ENCODE measurements at regions not wholly inside any gene's neighbourhood (a gene's known extent, or its start where the extent isn't known, plus 50 kb on each side); places are given as distances from the start of the nearest gene placed in this dataset.
A peak's percentile ranks its signal among the peaks of the same experiment; 100 is the strongest.

- Mint-ChIP-seq H3K4me1 (peaks cover 3 to 4% of the 10 kb centered on the region in 2 experiments; a peak in 2 of 4 replicates), H3K36me3 (ENCODE audit: insufficient read depth in 1 of 3, low read depth in 3 of 3) (peaks cover 0 to 12% (median 6%) of the 10 kb centered on the region in 3 experiments; a peak in 6 of 7 replicates), H3K27ac (no peak overlapping the region; a peak in 1 of 7 replicates), H3K4me3 (no peak overlapping the region), H3K9me3 (peaks cover 4 to 9% of the 10 kb centered on the region in 2 experiments), H3K27me3 (ENCODE audit: low read depth) (peaks cover 10% of the 10 kb centered on the region)
- no peaks in the 10 kb centered on the region for H3K9me3 ChIP-seq (ENCODE audit: control insufficient read depth, low read depth, low read length)
- H3K9ac ChIP-seq (ENCODE audit: extremely low read depth, insufficient read length, low read length), result no peak overlapping the region
- no peak overlapping the region for H2BK12ac ChIP-seq (ENCODE audit: insufficient read length, low read depth, low read length)
- no peak overlapping the region for H2BK5ac ChIP-seq (ENCODE audit: insufficient read length, low read length)
- H3K27ac ChIP-seq (ENCODE audit: insufficient read length, low read depth, low read length), result no peak overlapping the region
- H3K4me2 ChIP-seq (ENCODE audit: insufficient read depth, insufficient read length, low read length), result no peak overlapping the region
- H3K4ac ChIP-seq (ENCODE audit: low read depth, low read length), result no peak overlapping the region
- no peaks in the 10 kb centered on the region for H3K79me2 ChIP-seq (ENCODE audit: insufficient read depth, low read length)
- H4K20me1 ChIP-seq (ENCODE audit: control insufficient read depth, insufficient read depth, insufficient read length), result no peaks in the 10 kb centered on the region
- H3K4me1 ChIP-seq (ENCODE audit: insufficient read depth, low read length), result no peaks in the 10 kb centered on the region
- WGBS (ENCODE audit: extremely low coverage, insufficient read length, low lambda C conversion rate), result no CpG with 5 or more reads among the region's 4 CpGs
- no peak overlapping the region for H2BK15ac ChIP-seq (ENCODE audit: low read depth, low read length)
- no peak overlapping the region for H2BK20ac ChIP-seq (ENCODE audit: low read depth, low read length, poor library complexity, severe bottlenecking)
- H4K5ac ChIP-seq (ENCODE audit: insufficient read length, low read depth, low read length), result no peak overlapping the region
- H2AFZ ChIP-seq (ENCODE audit: low read length), result no peak overlapping the region
- no peaks in the 10 kb centered on the region for H3K23me2 ChIP-seq (ENCODE audit: insufficient read length, low read depth, low read length, poor library complexity, severe bottlenecking)
- no peak for TF ChIP-seq CTCF (conservative IDR thresholded peaks at IDR 0.05)
- H2BK120ac ChIP-seq (ENCODE audit: low read depth, low read length, poor library complexity, severe bottlenecking), result no peak overlapping the region
- no peak overlapping the region for H2AK5ac ChIP-seq (ENCODE audit: insufficient read length, low read length)
- no peaks in the 10 kb centered on the region for H3K79me1 ChIP-seq (ENCODE audit: insufficient read depth, low read depth, low read length, poor library complexity, severe bottlenecking)
- no peaks in the 10 kb centered on the region; the same call in 1 of the 2 replicates for H3K27me3 ChIP-seq (ENCODE audit: insufficient read depth, low read length)
- no peak overlapping the region for H3K18ac ChIP-seq (ENCODE audit: insufficient read length, low read depth, low read length)
- no peak overlapping the region for H3K23ac ChIP-seq (ENCODE audit: insufficient read length, low read depth, low read length)
- H3K14ac ChIP-seq (ENCODE audit: insufficient read depth, low read length), result no peak overlapping the region
- no peak overlapping the region for H3K56ac ChIP-seq (ENCODE audit: insufficient read length, low read depth, low read length)
- no peak overlapping the region for H4K91ac ChIP-seq (ENCODE audit: insufficient read length, low read depth, low read length)
- peak overlapping the region; percentile 39 for H3T11ph ChIP-seq (ENCODE audit: low read length)
- H4K8ac ChIP-seq (replicated peaks; ENCODE audit: insufficient read length, low read depth, low read length), result no peak overlapping the region
- no peak for DNase-seq
These were observed 82.3 kb upstream of the SYT6 start for GRCh38 chr1:114235960-114236359.
